D341Med (cell line): ENCODE measurements at regions not wholly inside any gene's neighbourhood (a gene's known extent, or its start where the extent isn't known, plus 50 kb on each side); places are given as distances from the start of the nearest gene placed in this dataset.
"Not testable (repeated sequence)": the region's sequence is repeated elsewhere in the genome, so short reads cannot be mapped to it uniquely, and the experiment has no call there.

Source experiments
- DNase-seq: peaks from one replicate; pipeline ENCODE4 v3.0.0; 2012; ENCODE audit warnings: low spot score

GRCh38 chr18:49693717-49694005, 119.7 kb downstream of the ACAA2 start:
- no peak for DNase-seq

- DNase-seq, result no peak
Measured at GRCh38 chr18:49692906-49693716, 120.2 kb downstream of the ACAA2 start.

GRCh38 chr18:49691177-49691608, 122.1 kb downstream of the ACAA2 start:
- DNase-seq, result no peak

GRCh38 chr18:49690312-49690711, 123.0 kb downstream of the ACAA2 start:
- DNase-seq, result no peak

GRCh38 chr18:49685231-49685942, 123.5 kb downstream of the LIPG start:
- no peak for DNase-seq

- DNase-seq, result not testable (repeated sequence)
Measured at GRCh38 chr18:49682803-49683190, 120.9 kb downstream of the LIPG start.

GRCh38 chr18:49682173-49682802, 120.4 kb downstream of the LIPG start:
- no peak for DNase-seq

- no peak for DNase-seq
Measured at GRCh38 chr18:49681387-49681786, 119.5 kb downstream of the LIPG start.

GRCh38 chr18:49678440-49678839, 116.6 kb downstream of the LIPG start:
- DNase-seq, result no peak

GRCh38 chr18:49677762-49678413, 116.0 kb downstream of the LIPG start:
- DNase-seq, result no peak

GRCh38 chr18:49677081-49677480, 115.2 kb downstream of the LIPG start:
- DNase-seq, result no peak

GRCh38 chr18:49673281-49673680, 111.4 kb downstream of the LIPG start:
- no peak for DNase-seq

- no peak for DNase-seq
Measured at GRCh38 chr18:49672853-49673252, 111.0 kb downstream of the LIPG start.

- no peak for DNase-seq
Measured at GRCh38 chr18:49669403-49669802, 107.5 kb downstream of the LIPG start.

- no peak for DNase-seq
Measured at GRCh38 chr18:49668574-49669275, 106.9 kb downstream of the LIPG start.

GRCh38 chr18:49667462-49667861, 105.6 kb downstream of the LIPG start:
- no peak for DNase-seq

- DNase-seq, result no peak
Measured at GRCh38 chr18:49666045-49666775, 104.4 kb downstream of the LIPG start.

GRCh38 chr18:49663899-49664890, 102.3 kb downstream of the LIPG start:
- no peak for DNase-seq

- no peak for DNase-seq
Measured at GRCh38 chr18:49662506-49662905, 100.6 kb downstream of the LIPG start.

GRCh38 chr18:49658823-49659404, 97.1 kb downstream of the LIPG start:
- DNase-seq, result no peak
